NB4 (cell line): ENCODE measurements at regions not wholly inside any gene's neighbourhood (a gene's known extent, or its start where the extent isn't known, plus 50 kb on each side); places are given as distances from the start of the nearest gene placed in this dataset.

Source experiments
- CTCF ChIP-seq: IDR thresholded peaks from one replicate; pipeline ENCODE4 v1.5.1; 2012; ENCODE audit warnings: low read depth, low read length
- MAX ChIP-seq: IDR thresholded peaks from 2 replicates; pipeline ENCODE4 v1.6.1; 2011; ENCODE audit warnings: low read depth, low read length
- MYC ChIP-seq: IDR thresholded peaks from 2 replicates; pipeline ENCODE4 v1.6.1; 2011; ENCODE audit warnings: low read depth, low read length
- POLR2A ChIP-seq: IDR thresholded peaks from 2 replicates; pipeline ENCODE4 v1.6.1; 2011; ENCODE audit warnings: mild to moderate bottlenecking; ENCODE audit not compliant: insufficient read length; ENCODE audit errors: extremely low read depth

GRCh38 chr4:59122626-59123025, 2012.4 kb upstream of the IGFBP7 start:
- TF ChIP-seq POLR2A = no peak
- TF ChIP-seq CTCF = no peak
- TF ChIP-seq MAX = no peak
- TF ChIP-seq MYC = no peak
